ENCODE measurements at regions not wholly inside any gene's neighbourhood (a gene's known extent, or its start where the extent isn't known, plus 50 kb on each side); places are given as distances from the start of the nearest gene placed in this dataset.

DNA sequence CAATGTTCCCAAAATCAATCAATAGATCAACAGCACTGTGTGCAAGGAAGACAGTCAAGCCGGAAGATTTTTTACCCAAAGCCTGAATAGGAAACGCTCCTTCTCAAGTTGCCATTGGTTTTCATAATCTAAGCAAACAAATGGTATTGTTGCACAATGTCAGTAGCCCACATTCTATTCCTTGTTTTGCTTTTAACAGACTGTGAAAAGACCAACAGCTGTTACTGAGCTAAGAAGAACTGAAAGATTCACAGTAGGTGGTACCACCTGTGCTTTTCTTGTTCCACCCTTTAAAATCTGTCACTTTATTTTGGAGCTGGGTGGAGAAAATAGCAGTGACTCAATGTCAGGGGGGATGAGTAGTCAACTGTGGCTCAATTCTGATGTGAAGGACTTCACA lies 357.5 kb upstream of the CADM2 start:
- TF ChIP-seq CBFB (CRISPR knock-in tag; IDR thresholded peaks at IDR 0.05) (no peak), BHLHE40 (IDR thresholded peaks at IDR 0.05; ENCODE audit: low read length) (no peak)
